Progenitor cell of endocrine pancreas (in vitro differentiated cells): ENCODE measurements at regions not wholly inside any gene's neighbourhood (a gene's known extent, or its start where the extent isn't known, plus 50 kb on each side); places are given as distances from the start of the nearest gene placed in this dataset.

ENCODE experiments used
- DNase-seq: peaks from one replicate; pipeline ENCODE4 v3.0.0; 2021; ENCODE audit warnings: low spot score; ENCODE audit not compliant: unreplicated experiment
- H3K27ac Mint-ChIP-seq: 2 replicates; pipeline ENCODE4 v1.8.0; 2021; ENCODE audit warnings: mild to moderate bottlenecking, moderate library complexity, mixed read lengths
- H3K27me3 Mint-ChIP-seq: 2 replicates; pipeline ENCODE4 v1.8.0; 2021; ENCODE audit warnings: mixed read lengths
- H3K36me3 Mint-ChIP-seq: 2 replicates; pipeline ENCODE4 v1.8.0; 2022; ENCODE audit warnings: mixed read lengths; ENCODE audit not compliant: insufficient read depth
- H3K4me1 Mint-ChIP-seq: 2 replicates; pipeline ENCODE4 v1.8.0; 2021; ENCODE audit warnings: low read depth, mixed read lengths
- H3K4me3 Mint-ChIP-seq: 2 replicates; pipeline ENCODE4 v1.8.0; 2021; ENCODE audit warnings: low read depth, mild to moderate bottlenecking, moderate library complexity, mixed read lengths
- H3K9me3 Mint-ChIP-seq: 2 replicates; pipeline ENCODE4 v1.8.0; 2021; ENCODE audit warnings: low read depth, mixed read lengths
- CTCF ChIP-seq: fragments of 200-600 bp; sonication (generic); IDR thresholded peaks from one replicate; pipeline ENCODE4 v1.5.0; 2021; ENCODE audit warnings: antibody characterized with exemption, mild to moderate bottlenecking; ENCODE audit not compliant: unreplicated experiment

GRCh38 chrX:98362630-98363029 lies 1478.9 kb downstream of the RPA4 start:
- Mint-ChIP-seq H3K9me3 (peaks cover 33% of the 10 kb centered on the region), H3K27me3 (no peaks in the 10 kb centered on the region), H3K36me3 (peaks cover 15% of the 10 kb centered on the region), H3K27ac (peak overlapping the region; percentile 12), H3K4me3 (no peak overlapping the region), H3K4me1 (peaks cover 7% of the 10 kb centered on the region)
- no peak for DNase-seq
- TF ChIP-seq CTCF: no peak

DNA sequence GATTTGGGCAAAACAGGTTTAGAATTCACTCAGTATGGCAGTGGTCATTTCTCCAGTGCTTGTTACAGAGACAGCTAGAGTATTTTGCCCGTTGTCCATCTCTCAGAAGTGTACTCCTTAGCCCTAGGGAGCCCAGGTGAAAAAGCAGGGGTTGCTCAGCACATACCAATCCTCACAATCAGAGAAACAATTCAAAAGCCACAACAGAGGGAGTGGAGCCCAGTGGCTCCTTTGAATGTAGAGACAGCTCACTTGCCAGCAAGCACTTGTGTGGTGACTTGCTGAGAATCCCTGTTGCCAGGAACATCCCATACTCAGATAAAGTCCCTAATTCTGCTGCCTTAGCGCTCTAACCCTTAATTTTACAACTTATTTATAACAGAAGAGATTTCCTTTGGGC lies 1488.3 kb downstream of the RPA4 start:
- Mint-ChIP-seq H3K27me3 (no peaks in the 10 kb centered on the region), H3K4me3 (no peak overlapping the region), H3K4me1 (peaks cover 29% of the 10 kb centered on the region), H3K27ac (peak overlapping the region; percentile 80), H3K9me3 (peaks cover 22% of the 10 kb centered on the region), H3K36me3 (peaks cover 7% of the 10 kb centered on the region)
- no peak for DNase-seq
- no peak for TF ChIP-seq CTCF

- peaks cover 30% of the 10 kb centered on the region for H3K4me1 Mint-ChIP-seq
- peak overlapping the region; percentile 70 for H3K4me3 Mint-ChIP-seq
- H3K27me3 Mint-ChIP-seq: no peaks in the 10 kb centered on the region
- H3K36me3 Mint-ChIP-seq: peaks cover 8% of the 10 kb centered on the region
- H3K9me3 Mint-ChIP-seq: peaks cover 20% of the 10 kb centered on the region
- no peak for DNase-seq
- TF ChIP-seq CTCF: peak; percentile 52
- H3K27ac Mint-ChIP-seq: no peak overlapping the region
Measured at GRCh38 chrX:98379134-98379533, 1495.4 kb downstream of the RPA4 start.

DNA sequence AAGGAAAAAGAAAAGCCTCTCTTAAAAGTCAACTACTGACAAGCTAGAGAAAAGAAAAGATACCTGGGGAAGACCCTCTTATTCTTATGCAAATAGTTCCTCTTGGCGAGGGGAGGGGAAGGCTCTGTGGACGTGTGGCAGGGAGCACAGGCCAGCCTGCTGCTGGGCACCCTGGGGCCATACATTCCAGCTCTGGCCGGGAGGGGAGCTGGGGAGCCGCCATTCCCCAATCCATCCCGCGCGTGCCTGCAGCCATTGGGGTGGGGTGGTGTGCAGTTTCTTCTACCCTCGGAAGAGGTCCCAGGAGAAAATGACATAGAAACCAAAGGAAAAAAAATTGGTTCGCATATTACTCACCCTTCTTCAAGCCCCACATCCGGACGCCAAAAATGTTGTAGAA lies 1496.4 kb downstream of the RPA4 start:
- Mint-ChIP-seq H3K4me1 (peaks cover 30% of the 10 kb centered on the region), H3K9me3 (peaks cover 20% of the 10 kb centered on the region), H3K36me3 (peaks cover 7% of the 10 kb centered on the region), H3K4me3 (peak overlapping the region; percentile 70), H3K27ac (peak overlapping the region; percentile 89), H3K27me3 (no peaks in the 10 kb centered on the region)
- peak; percentile 23 for DNase-seq
- TF ChIP-seq CTCF: peak; percentile 45

DNA sequence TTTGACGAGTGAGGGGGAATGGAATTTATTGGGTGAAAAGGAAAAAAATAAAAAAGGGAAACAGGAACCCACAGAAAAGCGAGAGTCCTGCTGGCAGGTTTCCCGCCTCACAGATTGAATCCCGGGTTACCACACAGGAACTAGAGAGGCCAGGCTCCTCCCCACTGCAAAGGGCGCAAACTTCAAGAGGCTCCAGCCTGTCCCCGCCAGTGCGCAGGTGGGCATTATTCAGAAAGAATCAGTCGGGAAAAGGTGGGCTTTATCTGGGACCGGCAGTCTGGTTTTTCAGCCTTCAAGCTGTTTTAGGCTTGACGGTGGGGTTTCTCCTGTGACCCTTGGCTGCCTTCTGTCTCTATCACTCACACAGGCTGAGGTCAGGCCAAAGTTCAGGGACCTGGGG lies 1496.8 kb downstream of the RPA4 start:
- no peak for TF ChIP-seq CTCF
- Mint-ChIP-seq H3K27me3 (no peaks in the 10 kb centered on the region), H3K9me3 (peaks cover 20% of the 10 kb centered on the region), H3K27ac (peak overlapping the region; percentile 89), H3K36me3 (peaks cover 7% of the 10 kb centered on the region), H3K4me3 (peak overlapping the region; percentile 70), H3K4me1 (peaks cover 34% of the 10 kb centered on the region)
- peak; percentile 9 for DNase-seq
